ENCODE measurements at regions not wholly inside any gene's neighbourhood (a gene's known extent, or its start where the extent isn't known, plus 50 kb on each side); places are given as distances from the start of the nearest gene placed in this dataset.
"Not testable (repeated sequence)": the region's sequence is repeated elsewhere in the genome, so short reads cannot be mapped to it uniquely, and the experiment has no call there.

DNA sequence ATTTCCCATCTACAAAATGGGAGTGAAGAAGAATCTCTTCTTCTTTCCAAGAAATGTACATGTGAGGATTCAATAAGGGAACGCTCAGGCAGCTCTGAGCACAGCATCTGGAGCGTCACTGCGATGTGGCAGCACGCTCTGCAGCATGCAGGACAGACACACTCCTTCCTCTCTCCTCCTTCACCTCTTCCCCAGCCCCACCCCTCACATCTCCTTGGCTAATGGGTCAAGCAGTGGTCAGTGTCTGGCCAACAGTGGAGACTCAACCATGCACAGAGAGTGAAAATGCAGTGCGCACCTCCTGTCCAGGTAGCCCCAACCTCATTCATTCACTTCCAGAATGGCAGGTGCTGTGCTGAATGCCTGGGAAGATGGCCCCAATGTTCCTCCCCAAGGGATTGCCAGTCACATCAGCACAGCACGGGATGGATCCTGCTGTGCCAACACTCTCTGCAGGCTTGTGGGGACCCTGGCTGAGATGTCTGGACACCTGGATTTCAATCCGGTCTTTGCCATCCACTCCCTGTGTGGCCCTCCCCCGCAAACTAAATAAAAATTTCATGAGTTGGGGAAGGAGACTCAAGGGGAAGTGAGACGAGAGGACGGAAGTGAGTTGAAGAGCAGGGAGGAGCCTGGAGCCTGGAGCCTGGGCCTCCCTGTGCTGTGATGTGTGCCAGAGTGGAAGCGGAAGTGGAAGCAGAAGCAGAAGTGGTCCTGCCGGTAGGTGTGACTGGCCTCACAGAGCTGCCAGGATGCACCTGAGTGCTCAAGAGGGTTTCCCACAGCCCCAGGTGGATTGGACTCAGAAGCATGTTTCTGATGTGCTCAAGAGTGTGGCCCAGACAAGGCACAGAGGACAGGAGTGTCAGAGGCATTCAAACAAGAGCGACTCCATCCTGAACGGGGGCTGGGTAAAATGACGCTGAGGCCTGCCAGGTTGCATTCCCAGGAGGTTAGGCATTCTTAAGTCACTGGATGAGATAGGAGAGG lies 163.9 kb downstream of the SMAD6 start:
- DNase-seq (ENCODE audit: low spot score): no peak

GRCh38 chr15:66866656-66867055 lies 164.6 kb downstream of the SMAD6 start:
- no peak for DNase-seq (ENCODE audit: low spot score)

DNA sequence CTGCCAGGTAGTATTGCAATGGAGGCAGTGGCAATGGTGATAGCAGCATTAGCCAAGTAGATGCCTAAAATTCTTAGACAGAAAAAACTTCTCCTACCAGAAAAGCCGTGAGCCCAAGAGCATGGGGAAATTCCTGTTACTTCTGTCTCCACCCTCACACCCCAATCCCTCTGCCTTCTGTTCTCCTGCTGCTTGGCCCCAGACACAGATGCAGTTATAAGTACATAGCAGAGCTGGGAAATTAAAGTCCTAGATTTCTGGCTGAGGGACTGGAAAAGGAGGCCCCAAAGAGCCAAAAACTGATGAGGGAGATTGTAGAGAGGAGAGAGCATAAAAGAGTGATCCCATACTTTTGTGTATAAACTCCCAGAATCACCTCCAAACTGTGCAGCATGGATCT lies 166.9 kb downstream of the SMAD6 start:
- no peak for DNase-seq (ENCODE audit: low spot score)

DNA sequence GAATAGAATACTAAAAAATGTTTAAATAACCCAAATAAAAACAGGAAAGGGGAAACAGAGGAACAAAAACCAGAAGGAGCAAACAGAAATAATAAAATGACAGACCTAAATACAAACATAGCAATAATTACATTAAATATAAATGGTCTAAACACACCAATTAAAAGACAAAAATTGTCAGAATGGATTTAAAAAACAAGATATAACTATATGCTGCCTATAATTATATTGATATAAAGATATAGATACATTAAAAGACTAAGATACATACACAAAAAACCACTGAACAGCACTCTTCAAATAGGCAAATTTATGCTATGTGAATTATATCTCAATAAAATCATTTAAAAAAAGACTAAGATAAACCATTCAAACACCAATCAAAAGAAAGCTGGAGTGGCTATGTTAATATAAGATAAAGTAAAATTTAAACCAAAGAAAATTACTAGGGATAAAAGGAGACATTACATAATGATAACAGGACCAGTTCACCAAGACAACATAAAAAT lies 168.9 kb downstream of the SMAD6 start:
- no peak for DNase-seq (ENCODE audit: low spot score)

DNA sequence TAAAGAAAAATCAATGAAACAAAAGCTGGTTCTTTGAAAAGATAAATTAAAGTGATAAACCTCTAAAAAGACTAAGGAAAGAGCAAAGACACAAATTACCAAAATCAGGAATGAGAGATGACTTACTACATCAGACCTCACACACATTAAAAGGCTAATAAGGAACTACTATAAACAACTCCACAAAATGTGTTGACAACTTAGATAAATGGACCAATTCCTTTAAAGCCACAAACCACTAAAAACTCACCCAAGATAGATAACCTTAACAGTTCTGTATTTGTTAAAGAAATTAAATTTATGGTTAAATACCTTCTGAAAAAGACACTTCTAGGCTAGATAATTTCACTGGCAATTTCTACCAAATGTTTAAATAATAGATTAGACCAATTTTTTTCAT lies 170.4 kb downstream of the SMAD6 start:
- no peak for DNase-seq (ENCODE audit: low spot score)

DNA sequence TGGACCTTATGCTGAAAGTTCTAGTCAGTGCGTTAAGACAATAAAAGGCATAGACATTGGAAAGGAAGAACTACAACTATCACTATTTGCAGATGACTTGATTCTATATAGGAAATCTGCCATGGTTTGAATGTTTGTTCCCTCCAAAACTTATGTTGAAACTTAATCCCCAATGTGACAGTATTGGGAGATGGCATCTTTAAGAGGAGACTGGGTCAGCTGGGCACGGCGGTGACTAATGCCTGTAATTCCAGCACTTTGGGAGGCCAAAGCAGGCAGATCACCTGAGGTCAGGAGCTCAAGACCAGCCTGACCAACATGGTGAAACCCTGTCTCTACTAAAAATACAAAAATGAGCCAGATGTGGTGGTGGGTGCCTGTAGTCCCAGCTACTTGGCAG lies 171.3 kb downstream of the SMAD6 start:
- not testable (repeated sequence) for DNase-seq (ENCODE audit: low spot score)

- no peak for DNase-seq (ENCODE audit: low spot score)
Observed at GRCh38 chr15:66873856-66874255, 171.8 kb downstream of the SMAD6 start.

DNA sequence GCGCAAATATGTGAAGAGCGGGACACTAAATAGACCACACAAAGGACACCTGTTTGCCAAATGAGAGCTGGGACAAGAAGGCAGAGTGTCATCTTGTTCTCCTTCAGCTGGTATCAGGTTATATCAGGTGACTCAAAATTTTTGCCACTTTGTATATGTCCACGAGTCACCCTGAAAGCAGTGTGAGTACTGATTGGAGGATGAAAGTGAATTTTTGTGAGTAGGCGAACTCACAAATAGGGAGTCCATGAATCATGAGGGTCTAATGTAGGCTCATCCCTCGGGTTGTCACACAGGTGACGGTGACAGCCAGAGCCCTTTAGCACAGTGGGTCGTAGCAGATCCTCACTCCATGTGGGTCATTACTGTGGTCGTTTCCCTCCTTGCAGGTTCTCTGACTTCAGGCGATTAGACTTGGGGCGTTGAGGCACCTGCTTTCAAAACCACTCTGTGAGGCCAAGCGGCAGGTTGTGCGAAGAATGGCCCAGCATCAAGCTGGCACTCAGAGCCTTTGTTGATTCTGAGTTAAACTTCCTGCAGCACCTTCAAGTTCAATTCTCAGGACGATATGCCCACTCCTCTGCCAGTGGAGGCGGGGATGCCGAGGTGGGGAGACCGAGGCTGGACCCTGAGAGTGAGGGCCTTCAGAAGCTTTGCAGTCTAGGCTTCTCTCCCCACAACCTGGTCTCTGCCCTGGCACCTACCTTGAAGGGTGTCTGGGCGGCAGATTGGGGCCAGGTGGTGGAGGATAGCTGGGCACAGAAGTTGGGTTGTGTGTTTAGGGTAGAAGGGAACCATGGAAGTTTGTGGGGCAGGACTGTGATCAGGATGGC lies 173.8 kb downstream of the SMAD6 start:
- no peak for DNase-seq (ENCODE audit: low spot score)

DNA sequence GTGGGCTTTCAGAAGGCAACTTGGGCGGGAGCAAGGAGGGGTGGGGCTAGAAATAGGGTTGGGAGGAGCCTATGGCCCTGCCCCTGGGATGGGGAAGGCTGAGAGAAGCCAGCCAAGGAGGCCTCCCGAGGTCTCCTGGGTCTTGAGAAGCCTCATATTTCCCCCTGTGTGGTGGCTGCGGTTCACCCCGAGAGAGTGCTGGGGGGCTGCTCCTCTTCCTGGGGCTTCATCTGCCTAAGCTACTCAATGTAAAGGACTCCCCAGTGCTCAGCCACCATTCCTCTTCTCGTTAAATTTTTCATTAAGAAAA lies 174.3 kb downstream of the SMAD6 start:
- no peak for DNase-seq (ENCODE audit: low spot score)

- no peak for DNase-seq (ENCODE audit: low spot score)
Observed at GRCh38 chr15:66876731-66877476, 174.9 kb downstream of the SMAD6 start.

GRCh38 chr15:66877477-66878271 lies 175.6 kb downstream of the SMAD6 start:
- no peak for DNase-seq (ENCODE audit: low spot score)

DNA sequence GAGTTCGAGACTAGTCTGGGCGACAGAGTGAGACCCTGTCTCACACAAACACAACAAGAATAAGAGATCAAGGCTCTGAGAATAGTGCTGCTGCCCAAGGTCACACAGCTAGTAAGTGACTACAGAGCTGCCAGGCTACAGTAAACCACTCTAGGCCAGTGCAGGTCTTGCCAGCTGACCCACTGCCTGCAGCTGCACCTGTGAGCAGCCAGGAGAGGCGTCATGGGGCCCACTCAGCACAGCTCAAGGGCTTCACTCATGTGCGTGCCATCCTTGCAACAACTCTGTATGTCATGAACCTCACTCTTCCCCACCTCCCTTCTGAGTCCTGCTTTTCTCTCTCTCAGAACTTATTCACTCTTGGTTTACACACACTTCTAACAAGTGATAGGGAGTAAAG lies 176.7 kb downstream of the SMAD6 start:
- no peak for DNase-seq (ENCODE audit: low spot score)

GRCh38 chr15:66879531-66880368 lies 177.7 kb downstream of the SMAD6 start:
- DNase-seq (ENCODE audit: low spot score): no peak

GRCh38 chr15:66880380-66881155 lies 178.5 kb downstream of the SMAD6 start:
- DNase-seq (ENCODE audit: low spot score): no peak

DNA sequence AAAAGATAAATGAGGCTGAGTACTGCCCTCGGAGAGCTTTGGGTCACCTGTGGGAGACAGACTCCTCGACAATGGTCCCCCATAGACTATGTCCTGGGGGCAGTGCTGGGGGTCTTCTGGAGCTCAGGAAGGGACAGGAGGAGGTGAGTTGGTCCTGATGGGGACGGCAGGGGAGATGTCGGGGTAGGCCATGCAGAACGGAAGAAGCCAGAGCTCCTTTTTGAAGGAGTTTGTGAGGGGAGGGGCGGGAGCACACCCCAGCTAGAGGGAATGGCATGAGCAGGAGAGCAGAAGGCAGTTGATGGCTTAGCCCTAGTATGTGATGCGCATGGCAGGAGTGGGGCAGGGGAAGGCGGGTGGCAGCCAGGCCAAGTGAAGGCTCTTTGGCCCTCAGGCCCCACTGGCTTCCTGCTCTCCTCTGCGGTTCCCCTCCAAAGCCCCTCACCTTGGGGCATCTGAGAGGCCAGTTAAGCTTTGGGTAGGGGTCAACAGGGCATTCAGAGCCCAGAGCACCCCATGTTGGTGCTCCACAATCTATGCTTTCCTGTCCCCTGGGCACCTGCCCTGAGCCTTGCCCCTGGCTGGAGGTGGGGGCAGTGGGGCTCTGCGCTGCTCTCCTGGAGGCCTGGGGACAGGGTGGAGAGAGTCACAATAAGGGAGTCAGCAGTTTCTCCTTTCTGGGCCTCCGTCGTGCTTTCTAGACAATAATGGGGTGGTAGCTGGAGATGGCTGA lies 179.3 kb downstream of the SMAD6 start:
- no peak for DNase-seq (ENCODE audit: low spot score)

DNA sequence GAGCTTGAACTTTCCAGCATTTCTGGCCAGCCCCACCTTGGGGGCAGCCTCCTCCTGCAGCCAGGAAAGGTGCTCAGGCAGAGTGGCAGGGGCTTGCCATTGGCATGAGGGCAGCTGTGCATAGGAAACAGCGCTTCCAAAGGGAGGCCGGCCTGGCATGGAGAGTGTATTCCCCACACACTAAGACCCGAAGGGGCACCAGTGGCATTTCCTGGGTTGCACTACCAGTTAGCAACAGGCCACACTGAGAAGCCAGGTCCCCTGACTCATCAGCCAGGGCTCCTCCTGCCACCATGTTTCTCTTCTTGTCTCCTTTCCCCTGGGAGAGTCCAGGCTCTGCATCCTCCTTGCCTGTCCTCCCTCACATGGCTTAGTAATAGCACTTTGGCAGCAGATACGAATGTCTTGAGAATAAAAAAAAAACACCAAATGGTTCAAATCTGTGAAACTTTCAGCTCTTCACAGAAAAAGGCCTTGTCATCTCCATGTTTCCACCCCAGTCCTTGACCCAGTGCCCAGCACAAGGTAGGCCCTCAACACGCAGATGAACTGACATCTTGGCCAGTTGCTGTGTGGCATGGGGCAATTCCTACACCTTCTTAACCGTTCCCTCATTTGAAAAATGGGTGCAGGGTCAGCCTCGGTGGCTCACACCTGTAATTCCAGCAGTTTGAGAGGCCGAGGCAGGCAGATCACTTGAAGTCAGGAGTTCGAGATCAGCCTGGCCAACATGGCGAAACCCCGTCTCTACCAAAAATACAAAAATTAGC lies 180.4 kb downstream of the SMAD6 start:
- DNase-seq (ENCODE audit: low spot score): no peak

- DNase-seq (ENCODE audit: low spot score): no peak
Observed at GRCh38 chr15:66883284-66883911, 181.4 kb downstream of the SMAD6 start.

All from hematopoietic multipotent progenitor cell treated with erythropoietin and hydrocortisone succinate and interleukin-3 and kit ligand, for 17 days (in vitro differentiated cells).